ENCODE measurements at regions not wholly inside any gene's neighbourhood (a gene's known extent, or its start where the extent isn't known, plus 50 kb on each side); places are given as distances from the start of the nearest gene placed in this dataset.

DNA sequence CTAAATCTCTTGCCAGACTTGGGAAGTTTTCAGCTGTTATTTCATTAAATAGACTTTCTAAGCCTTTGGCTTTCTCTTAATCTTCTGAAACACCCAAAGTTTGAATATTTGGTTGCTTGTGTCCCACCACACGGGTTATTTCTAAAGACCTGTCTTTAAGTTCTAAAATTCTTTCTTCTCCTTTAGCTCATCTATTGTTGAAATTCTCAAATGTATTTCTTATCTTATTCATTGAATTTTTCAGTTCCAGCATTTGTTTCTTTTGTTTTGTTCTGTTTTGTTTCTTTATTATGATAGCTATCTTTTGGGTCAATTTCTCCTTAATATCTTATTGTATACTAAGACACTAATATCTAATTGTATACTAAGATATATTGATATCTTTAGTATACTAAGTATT, 97.0 kb downstream of the ARRDC4 start:
- Mint-ChIP-seq H3K9me3 (peaks cover 8 to 52% (median 25%) of the 10 kb centered on the region in 5 donors), H3K36me3 (no peaks in the 10 kb centered on the region), H3K27ac (no peak overlapping the region), H3K4me1 (no peaks in the 10 kb centered on the region), H3K27me3 (no peaks in the 10 kb centered on the region), H3K4me3 (no peak overlapping the region)
- Histone ChIP-seq H3K4me3 (ENCODE audit: low read length) (no peak overlapping the region), H3K27ac (ENCODE audit: low read depth, low read length) (no peak overlapping the region), H3K9me3 (ENCODE audit: low read length) (no peaks in the 10 kb centered on the region), H3K27me3 (ENCODE audit: insufficient read depth, low read length, poor library complexity, severe bottlenecking) (no peaks in the 10 kb centered on the region), H3K4me1 (ENCODE audit: insufficient read depth, low read length) (no peaks in the 10 kb centered on the region), H3K36me3 (ENCODE audit: insufficient read depth, low read length) (no peaks in the 10 kb centered on the region)
- ChIA-PET POLR2A (no interaction called here), CTCF (no interaction called here)
- no peak for DNase-seq

DNA sequence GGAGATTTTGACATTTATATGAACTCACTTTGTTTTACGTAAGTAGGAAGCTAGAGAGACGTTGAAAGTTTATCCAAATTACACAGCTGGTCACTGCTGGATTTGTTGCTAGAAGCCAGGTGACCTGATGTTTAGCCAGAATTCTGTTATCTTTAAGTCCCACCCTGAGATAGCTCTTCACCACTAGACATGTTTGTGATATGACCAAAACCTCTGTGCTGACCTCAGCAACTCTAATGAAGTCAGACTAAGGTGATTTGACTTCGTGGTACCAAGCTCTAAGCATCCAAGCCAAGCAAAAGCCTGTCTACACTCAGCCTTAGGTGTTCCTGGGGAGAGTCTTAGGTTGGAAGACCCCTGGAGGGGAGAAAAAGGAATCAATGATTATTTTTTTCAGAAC, 102.4 kb downstream of the ARRDC4 start:
- Histone ChIP-seq H3K4me3 (ENCODE audit: low read length) (no peak overlapping the region), H3K27ac (ENCODE audit: low read depth, low read length) (no peak overlapping the region), H3K27me3 (ENCODE audit: insufficient read depth, low read length, poor library complexity, severe bottlenecking) (no peaks in the 10 kb centered on the region), H3K4me1 (ENCODE audit: insufficient read depth, low read length) (no peaks in the 10 kb centered on the region), H3K36me3 (ENCODE audit: insufficient read depth, low read length) (no peaks in the 10 kb centered on the region), H3K9me3 (ENCODE audit: low read length) (no peaks in the 10 kb centered on the region)
- Mint-ChIP-seq H3K9me3 (peaks cover 6 to 29% (median 17%) of the 10 kb centered on the region in 5 donors), H3K4me1 (no peaks in the 10 kb centered on the region), H3K4me3 (no peak overlapping the region), H3K27ac (no peak overlapping the region), H3K36me3 (no peaks in the 10 kb centered on the region), H3K27me3 (peaks cover 0 to 5% of the 10 kb centered on the region in 2 donors)
- DNase-seq = no peak
- ChIA-PET POLR2A (no interaction called here), CTCF (no interaction called here)

DNA sequence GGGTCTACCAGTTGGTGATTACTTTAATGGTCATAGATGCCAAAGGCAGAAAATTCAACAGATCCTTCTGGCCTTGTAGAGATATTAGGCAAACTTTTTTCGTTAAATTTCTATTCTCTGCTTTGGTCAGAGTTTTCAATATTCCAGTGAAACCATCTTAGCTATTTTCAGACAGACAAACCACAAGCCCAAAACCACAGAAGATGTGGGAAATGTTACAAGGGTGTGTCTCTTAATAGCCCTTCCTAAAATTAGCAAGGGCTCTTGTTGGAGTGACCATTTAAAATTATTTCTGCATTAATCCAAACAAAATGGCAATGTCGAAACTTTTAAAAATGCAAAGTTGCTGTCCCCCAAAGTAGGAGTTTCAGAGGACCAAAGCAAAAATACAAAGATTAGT, 102.8 kb downstream of the ARRDC4 start:
- Mint-ChIP-seq H3K27ac (no peak overlapping the region), H3K4me3 (no peak overlapping the region), H3K9me3 (peaks cover 6 to 26% (median 17%) of the 10 kb centered on the region in 5 donors), H3K36me3 (no peaks in the 10 kb centered on the region), H3K4me1 (no peaks in the 10 kb centered on the region), H3K27me3 (peaks cover 0 to 5% of the 10 kb centered on the region in 2 donors)
- Histone ChIP-seq H3K27me3 (ENCODE audit: insufficient read depth, low read length, poor library complexity, severe bottlenecking) (no peaks in the 10 kb centered on the region), H3K4me3 (ENCODE audit: low read length) (no peak overlapping the region), H3K9me3 (ENCODE audit: low read length) (no peaks in the 10 kb centered on the region), H3K27ac (ENCODE audit: low read depth, low read length) (no peak overlapping the region), H3K36me3 (ENCODE audit: insufficient read depth, low read length) (no peaks in the 10 kb centered on the region), H3K4me1 (ENCODE audit: insufficient read depth, low read length) (no peaks in the 10 kb centered on the region)
- POLR2A ChIA-PET = no interaction called here
- DNase-seq = no peak
- CTCF ChIA-PET = no interaction called here

DNA sequence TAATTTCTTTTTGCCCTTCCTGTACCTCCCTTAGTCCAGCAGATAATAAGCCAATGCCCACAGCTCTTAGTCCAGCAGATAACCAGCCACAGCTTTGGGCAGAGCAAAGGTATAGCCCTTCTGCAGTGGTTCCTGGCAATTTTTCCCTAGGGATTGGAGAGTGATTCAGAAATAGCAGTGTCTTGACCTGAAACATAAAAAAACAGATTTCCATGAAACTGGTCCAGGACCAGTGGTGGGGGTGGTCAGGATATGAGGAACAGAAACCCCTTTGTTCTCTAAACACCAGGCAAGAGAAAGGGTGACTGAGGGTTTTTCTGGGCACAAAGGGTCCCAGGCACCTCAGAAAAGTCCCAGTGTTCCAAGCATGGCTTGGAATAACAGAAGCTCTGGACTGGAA, 103.4 kb downstream of the ARRDC4 start:
- Mint-ChIP-seq H3K27me3 (peaks cover 0 to 6% of the 10 kb centered on the region in 2 donors), H3K4me1 (no peaks in the 10 kb centered on the region), H3K36me3 (no peaks in the 10 kb centered on the region), H3K9me3 (peaks cover 6 to 22% (median 13%) of the 10 kb centered on the region in 5 donors), H3K4me3 (no peak overlapping the region), H3K27ac (no peak overlapping the region)
- H3K27ac ChIP-seq (ENCODE audit: low read depth, low read length) = no peak overlapping the region
- ChIA-PET CTCF (no interaction called here), POLR2A (no interaction called here)
- no peaks in the 10 kb centered on the region for H3K9me3 ChIP-seq (ENCODE audit: low read length)
- no peak for DNase-seq
- no peaks in the 10 kb centered on the region for H3K36me3 ChIP-seq (ENCODE audit: insufficient read depth, low read length)
- no peaks in the 10 kb centered on the region for H3K4me1 ChIP-seq (ENCODE audit: insufficient read depth, low read length)
- no peaks in the 10 kb centered on the region for H3K27me3 ChIP-seq (ENCODE audit: insufficient read depth, low read length, poor library complexity, severe bottlenecking)
- no peak overlapping the region for H3K4me3 ChIP-seq (ENCODE audit: low read length)

DNA sequence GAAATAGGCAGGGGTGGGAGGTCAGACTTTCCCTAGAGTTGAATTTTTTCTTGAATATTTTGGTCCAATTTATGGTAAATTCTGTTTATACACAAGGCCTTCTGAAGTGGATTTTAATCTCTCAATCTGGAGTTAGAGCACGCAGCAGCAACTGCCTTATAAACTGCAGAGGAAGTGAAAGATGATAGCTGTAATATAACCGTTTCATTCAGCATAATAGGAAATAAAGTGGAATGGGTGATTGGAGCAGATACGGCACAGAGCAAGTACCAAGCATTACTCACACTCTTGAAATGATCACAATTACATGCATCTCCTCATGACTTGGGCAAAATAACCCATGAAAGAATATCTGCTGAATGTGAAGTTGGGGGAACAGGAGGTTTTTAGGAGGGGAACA, 106.8 kb downstream of the ARRDC4 start:
- H3K4me3 Mint-ChIP-seq = no peak overlapping the region
- no peaks in the 10 kb centered on the region for H3K9me3 ChIP-seq (ENCODE audit: low read length)
- ChIA-PET CTCF (no interaction called here), POLR2A (no interaction called here)
- no peak overlapping the region for H3K27ac Mint-ChIP-seq
- DNase-seq = no peak
- peaks cover 0 to 6% of the 10 kb centered on the region in 2 donors for H3K27me3 Mint-ChIP-seq
- no peak overlapping the region for H3K27ac ChIP-seq (ENCODE audit: low read depth, low read length)
- no peaks in the 10 kb centered on the region for H3K4me1 Mint-ChIP-seq
- H3K27me3 ChIP-seq (ENCODE audit: insufficient read depth, low read length, poor library complexity, severe bottlenecking) = no peaks in the 10 kb centered on the region
- H3K4me1 ChIP-seq (ENCODE audit: insufficient read depth, low read length) = no peaks in the 10 kb centered on the region
- no peak overlapping the region for H3K4me3 ChIP-seq (ENCODE audit: low read length)
- H3K36me3 Mint-ChIP-seq = no peaks in the 10 kb centered on the region
- peaks cover 0 to 11% (median 4%) of the 10 kb centered on the region in 5 donors for H3K9me3 Mint-ChIP-seq
- H3K36me3 ChIP-seq (ENCODE audit: insufficient read depth, low read length) = no peaks in the 10 kb centered on the region

DNA sequence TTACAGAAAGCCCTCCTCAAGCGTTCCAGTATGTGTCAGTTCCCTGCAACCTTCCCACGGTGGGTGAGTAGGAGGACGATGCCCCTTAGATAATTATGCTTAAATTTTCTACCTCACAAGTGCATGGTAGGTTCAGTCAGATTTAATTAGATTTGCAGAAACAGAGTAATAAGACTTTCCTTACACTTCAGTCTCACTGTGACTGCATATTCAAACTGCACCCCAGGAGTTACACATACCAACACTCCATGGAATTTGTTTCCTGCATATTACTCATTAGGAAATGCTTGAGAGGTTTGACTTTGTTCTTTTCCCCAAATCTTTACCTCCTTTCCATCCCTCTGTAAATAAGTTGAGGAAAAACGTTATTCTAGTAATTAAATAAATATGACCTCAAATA, 108.8 kb downstream of the ARRDC4 start:
- Mint-ChIP-seq H3K27me3 (peaks cover 0 to 2% of the 10 kb centered on the region in 2 donors), H3K4me3 (no peak overlapping the region), H3K9me3 (peaks cover 0 to 6% (median 0%) of the 10 kb centered on the region in 5 donors), H3K27ac (no peak overlapping the region), H3K4me1 (no peaks in the 10 kb centered on the region), H3K36me3 (no peaks in the 10 kb centered on the region)
- no peaks in the 10 kb centered on the region for H3K4me1 ChIP-seq (ENCODE audit: insufficient read depth, low read length)
- CTCF ChIA-PET = no interaction called here
- DNase-seq = no peak
- no peaks in the 10 kb centered on the region for H3K9me3 ChIP-seq (ENCODE audit: low read length)
- H3K4me3 ChIP-seq (ENCODE audit: low read length) = no peak overlapping the region
- H3K36me3 ChIP-seq (ENCODE audit: insufficient read depth, low read length) = no peaks in the 10 kb centered on the region
- POLR2A ChIA-PET = no interaction called here
- H3K27ac ChIP-seq (ENCODE audit: low read depth, low read length) = no peak overlapping the region
- H3K27me3 ChIP-seq (ENCODE audit: insufficient read depth, low read length, poor library complexity, severe bottlenecking) = no peaks in the 10 kb centered on the region

DNA sequence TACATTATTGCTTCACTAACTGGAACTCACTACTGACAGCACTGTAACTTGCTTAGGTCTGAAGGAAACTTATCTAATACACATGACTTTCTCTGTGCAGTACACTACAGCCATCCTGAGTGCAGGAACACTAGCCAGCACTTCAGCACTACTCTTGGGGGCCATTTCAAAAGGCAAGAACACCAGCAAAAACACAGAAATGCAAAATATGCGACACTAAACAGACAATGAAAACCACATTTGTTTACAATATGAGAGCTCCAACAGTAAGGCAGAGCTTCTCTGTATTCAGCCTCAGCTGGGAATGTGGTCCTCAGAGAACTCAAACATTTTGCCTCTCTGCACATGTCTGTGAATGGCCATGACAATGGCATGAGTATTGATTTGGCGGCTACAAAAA, 109.6 kb downstream of the ARRDC4 start:
- ChIA-PET CTCF (no interaction called here), POLR2A (no interaction called here)
- H3K27me3 ChIP-seq (ENCODE audit: insufficient read depth, low read length, poor library complexity, severe bottlenecking) = no peaks in the 10 kb centered on the region
- H3K27ac Mint-ChIP-seq = no peak overlapping the region
- H3K4me3 ChIP-seq (ENCODE audit: low read length) = no peak overlapping the region
- H3K36me3 Mint-ChIP-seq = no peaks in the 10 kb centered on the region
- H3K36me3 ChIP-seq (ENCODE audit: insufficient read depth, low read length) = no peaks in the 10 kb centered on the region
- no peak overlapping the region for H3K27ac ChIP-seq (ENCODE audit: low read depth, low read length)
- no peaks in the 10 kb centered on the region for H3K4me1 Mint-ChIP-seq
- H3K4me3 Mint-ChIP-seq = no peak overlapping the region
- H3K9me3 Mint-ChIP-seq = peaks cover 0 to 6% (median 0%) of the 10 kb centered on the region in 5 donors
- H3K27me3 Mint-ChIP-seq = peaks cover 0 to 2% of the 10 kb centered on the region in 2 donors
- H3K4me1 ChIP-seq (ENCODE audit: insufficient read depth, low read length) = no peaks in the 10 kb centered on the region
- no peak for DNase-seq
- H3K9me3 ChIP-seq (ENCODE audit: low read length) = no peaks in the 10 kb centered on the region

DNA sequence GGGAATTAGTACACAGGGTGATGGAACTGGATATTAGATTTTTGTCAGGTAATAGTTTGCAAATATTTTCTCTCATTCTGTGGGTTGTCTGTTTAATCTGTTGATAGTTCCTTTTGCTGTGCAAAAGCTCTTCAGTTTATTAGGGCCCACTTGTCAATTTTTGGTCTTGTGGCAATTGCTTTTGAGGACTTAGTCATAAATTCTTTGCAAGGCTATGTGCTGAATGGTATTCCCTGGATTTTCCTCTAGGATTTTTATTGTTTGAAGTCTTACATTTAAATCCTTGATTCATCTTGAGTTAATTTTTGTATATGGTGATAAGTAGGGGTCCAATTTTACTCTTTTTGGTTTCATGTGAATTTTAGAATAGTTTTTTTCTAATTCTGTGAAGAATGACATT, 111.3 kb downstream of the ARRDC4 start:
- no peak overlapping the region for H3K4me3 Mint-ChIP-seq
- ChIA-PET POLR2A (no interaction called here), CTCF (no interaction called here)
- no peak overlapping the region for H3K27ac Mint-ChIP-seq
- Histone ChIP-seq H3K36me3 (ENCODE audit: insufficient read depth, low read length) (no peaks in the 10 kb centered on the region), H3K27ac (ENCODE audit: low read depth, low read length) (no peak overlapping the region), H3K27me3 (ENCODE audit: insufficient read depth, low read length, poor library complexity, severe bottlenecking) (no peaks in the 10 kb centered on the region), H3K4me1 (ENCODE audit: insufficient read depth, low read length) (no peaks in the 10 kb centered on the region), H3K9me3 (ENCODE audit: low read length) (no peaks in the 10 kb centered on the region), H3K4me3 (ENCODE audit: low read length) (no peak overlapping the region)
- H3K36me3 Mint-ChIP-seq = no peaks in the 10 kb centered on the region
- DNase-seq = no peak
- no peaks in the 10 kb centered on the region for H3K4me1 Mint-ChIP-seq
- peaks cover 0 to 6% (median 0%) of the 10 kb centered on the region in 5 donors for H3K9me3 Mint-ChIP-seq
- H3K27me3 Mint-ChIP-seq = peaks cover 0 to 2% of the 10 kb centered on the region in 2 donors

DNA sequence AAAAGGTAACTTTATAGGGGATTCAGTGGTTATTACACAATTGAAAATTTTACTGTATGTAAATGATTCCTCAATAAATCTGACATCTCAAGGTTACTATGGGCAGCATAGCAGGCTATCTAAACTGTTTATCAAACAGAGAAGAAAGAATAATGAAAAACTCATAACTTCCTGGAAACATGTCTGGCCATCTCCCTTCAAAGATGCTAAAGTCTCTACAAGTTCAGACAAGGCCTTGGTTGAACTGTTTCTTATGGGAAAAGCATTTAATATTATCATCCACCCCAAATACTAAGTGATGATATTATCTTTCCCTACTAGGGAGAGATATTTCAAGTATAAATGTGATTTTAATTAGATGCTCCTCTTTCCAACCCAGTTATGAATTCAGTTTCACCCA, 114.9 kb downstream of the ARRDC4 start:
- Histone ChIP-seq H3K27ac (ENCODE audit: low read depth, low read length) (no peak overlapping the region), H3K4me1 (ENCODE audit: insufficient read depth, low read length) (no peaks in the 10 kb centered on the region), H3K4me3 (ENCODE audit: low read length) (no peak overlapping the region), H3K9me3 (ENCODE audit: low read length) (no peaks in the 10 kb centered on the region), H3K36me3 (ENCODE audit: insufficient read depth, low read length) (no peaks in the 10 kb centered on the region), H3K27me3 (ENCODE audit: insufficient read depth, low read length, poor library complexity, severe bottlenecking) (no peaks in the 10 kb centered on the region)
- H3K4me3 Mint-ChIP-seq = no peak overlapping the region
- ChIA-PET POLR2A (no interaction called here), CTCF (no interaction called here)
- peaks cover 0 to 6% (median 0%) of the 10 kb centered on the region in 5 donors for H3K9me3 Mint-ChIP-seq
- no peak overlapping the region for H3K27ac Mint-ChIP-seq
- H3K27me3 Mint-ChIP-seq = no peaks in the 10 kb centered on the region
- H3K4me1 Mint-ChIP-seq = no peaks in the 10 kb centered on the region
- no peaks in the 10 kb centered on the region for H3K36me3 Mint-ChIP-seq
- no peak for DNase-seq

All from CD8-positive, alpha-beta memory T cell (primary cell).